ENCODE measurements at regions not wholly inside any gene's neighbourhood (a gene's known extent, or its start where the extent isn't known, plus 50 kb on each side); places are given as distances from the start of the nearest gene placed in this dataset.

GRCh38 chr12:115097416-115097815 lies 413.4 kb upstream of the TBX3 start (continued):
- TF ChIP-seq CHD7 (IDR thresholded peaks at IDR 0.05; ENCODE audit: insufficient replicate concordance, low read length) (no peak), RNF2 (IDR thresholded peaks at IDR 0.05; ENCODE audit: borderline replicate concordance, low read depth, low read length, missing control alignments, poor library complexity, severe bottlenecking) (no peak), GTF2F1 (IDR thresholded peaks at IDR 0.05; ENCODE audit: borderline replicate concordance, low read depth, low read length) (no peak), RFX5 (IDR thresholded peaks at IDR 0.05; ENCODE audit: borderline replicate concordance, low read depth, low read length) (no peak), EZH2 (IDR thresholded peaks at IDR 0.05; ENCODE audit: low read depth, low read length, severe bottlenecking) (no peak), CREB1 (IDR thresholded peaks at IDR 0.05) (no peak), NANOG (IDR thresholded peaks at IDR 0.05; ENCODE audit: insufficient read depth, low read depth, low read length, poor library complexity, severe bottlenecking) (no peak), CHD1 (IDR thresholded peaks at IDR 0.05; ENCODE audit: low read depth, low read length) (no peak), TAF1 (IDR thresholded peaks at IDR 0.05; ENCODE audit: low read depth, low read length) (no peak), SIRT6 (IDR thresholded peaks at IDR 0.05; ENCODE audit: low read length) (no peak), PHF8 (conservative IDR thresholded peaks at IDR 0.05; ENCODE audit: low read depth, low read length) (no peak), SUZ12 (IDR thresholded peaks at IDR 0.05; ENCODE audit: low read length) (no peak), SP2 (IDR thresholded peaks at IDR 0.05; ENCODE audit: low read length) (no peak)

All from H1 (cell line).